SIG-M5 (cell line): ENCODE measurements at regions not wholly inside any gene's neighbourhood (a gene's known extent, or its start where the extent isn't known, plus 50 kb on each side); places are given as distances from the start of the nearest gene placed in this dataset.

Experiments used
- DNase-seq: peaks from one replicate; lab custom pipeline; 2025; lab: John Stamatoyannopoulos, UW

DNA sequence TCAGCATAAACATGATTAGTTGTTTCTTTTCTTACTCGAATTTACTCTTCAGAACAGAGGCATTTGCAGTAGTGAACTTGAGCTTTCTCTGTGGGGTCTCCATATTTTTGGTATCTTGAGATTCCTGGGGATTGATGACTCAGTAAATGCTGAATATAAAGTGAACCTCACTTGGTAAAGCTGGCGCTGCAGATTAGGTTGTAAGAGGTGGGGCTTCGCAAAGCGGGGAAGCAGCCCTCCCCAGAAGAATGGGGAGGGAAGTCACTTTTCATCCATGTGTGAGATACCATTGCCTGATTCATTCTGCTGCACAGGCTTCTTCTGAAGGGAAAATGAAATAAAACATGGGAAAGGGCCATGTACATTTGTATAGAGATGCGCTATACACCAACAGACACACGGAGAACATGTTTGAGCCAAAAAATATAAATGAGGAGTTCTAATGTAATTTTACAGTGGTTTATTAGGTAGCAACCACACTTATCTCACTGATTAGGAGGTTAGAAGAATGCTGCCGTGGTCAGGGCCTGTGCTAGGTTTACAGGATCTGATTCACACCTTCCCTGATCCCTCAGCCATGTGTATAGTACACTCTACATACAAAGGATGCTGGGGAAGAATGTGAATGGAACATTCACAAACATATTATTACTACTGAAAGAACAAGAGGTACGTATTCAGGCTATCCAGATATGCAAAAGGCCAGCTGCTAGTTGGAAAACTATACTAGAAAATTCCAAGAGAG is 63.5 kb downstream of the DNTTIP2 start:
- no peak for DNase-seq

DNA sequence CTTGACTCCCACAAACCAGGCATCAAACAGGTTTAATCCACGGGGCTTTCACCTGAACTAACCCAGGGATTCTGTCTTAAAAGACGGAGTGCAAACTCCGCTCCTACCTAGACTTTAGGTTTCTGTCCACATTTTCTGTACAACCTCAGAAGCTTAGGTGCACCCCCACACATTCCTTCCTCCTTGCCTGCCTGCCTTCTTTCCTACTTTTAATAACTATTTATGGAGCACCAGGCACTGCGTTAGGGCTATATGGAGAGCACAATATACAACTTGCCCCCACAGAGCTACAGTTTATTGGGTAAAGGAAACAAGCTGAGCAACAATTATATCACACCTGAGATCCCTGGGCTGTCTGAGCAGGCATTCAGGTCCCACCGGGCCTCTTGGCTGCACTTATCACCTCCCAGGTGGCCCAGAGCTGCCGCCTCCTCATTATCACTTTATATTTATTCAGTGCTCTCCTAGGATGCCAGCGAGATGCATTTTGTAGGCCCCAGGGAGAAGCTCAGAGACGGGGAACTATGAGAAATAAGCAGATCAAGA is 64.1 kb downstream of the DNTTIP2 start:
- DNase-seq, result no peak

DNA sequence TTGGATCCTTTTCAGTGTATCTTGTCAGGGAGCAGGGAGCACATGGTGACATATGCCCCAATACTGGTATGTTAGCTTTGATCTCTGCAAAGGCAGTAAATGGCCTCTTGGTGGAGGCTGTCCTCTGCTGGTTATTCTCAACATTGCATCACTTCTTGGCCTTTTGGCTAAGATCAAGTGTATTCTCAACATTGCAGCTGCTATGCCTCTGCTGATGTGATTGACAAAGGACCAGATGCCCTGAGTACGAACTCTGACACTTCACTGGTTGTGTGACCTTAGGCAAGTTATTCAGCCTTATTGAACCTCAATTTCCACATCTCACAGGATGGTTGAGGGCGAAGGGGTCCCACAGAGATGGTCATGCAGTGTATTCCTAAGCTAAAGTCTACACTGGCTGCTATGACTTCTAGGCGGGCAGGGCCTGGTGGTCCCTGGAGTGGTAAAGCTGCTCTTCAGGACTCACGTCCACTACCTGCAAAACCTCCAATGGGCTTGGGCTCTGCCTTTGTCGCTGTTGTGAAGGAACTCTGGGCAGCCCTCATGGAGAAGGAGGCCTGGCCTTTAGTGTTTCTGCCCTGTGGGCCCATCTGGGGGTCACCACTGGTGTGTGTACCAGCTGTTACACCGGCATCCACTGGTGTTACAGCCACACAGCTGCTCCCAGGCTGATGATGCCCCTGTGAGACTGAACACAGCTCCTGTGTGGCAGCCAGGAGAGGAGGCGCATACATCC is 64.8 kb downstream of the DNTTIP2 start:
- DNase-seq, result peak; percentile 1

DNA sequence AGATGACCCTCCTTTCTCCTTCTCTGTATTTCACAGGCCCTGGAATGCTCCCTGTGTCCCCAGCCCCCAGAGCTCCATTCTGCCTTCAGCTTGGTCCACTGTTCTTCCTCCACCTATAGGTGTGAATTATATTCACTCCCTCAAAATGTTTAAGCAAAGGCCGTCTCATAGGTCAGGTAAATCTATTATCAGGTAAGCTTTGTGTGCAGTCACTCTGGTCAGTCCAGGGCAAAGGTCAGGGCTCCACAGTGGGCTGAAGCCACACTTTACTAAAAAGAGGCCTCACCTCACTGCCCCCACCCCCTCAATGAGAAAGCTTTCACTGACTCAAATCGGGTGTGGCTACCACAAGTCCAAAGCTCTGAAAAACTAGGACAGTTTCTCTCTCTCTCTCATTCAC is 65.9 kb downstream of the DNTTIP2 start:
- DNase-seq, result no peak

DNA sequence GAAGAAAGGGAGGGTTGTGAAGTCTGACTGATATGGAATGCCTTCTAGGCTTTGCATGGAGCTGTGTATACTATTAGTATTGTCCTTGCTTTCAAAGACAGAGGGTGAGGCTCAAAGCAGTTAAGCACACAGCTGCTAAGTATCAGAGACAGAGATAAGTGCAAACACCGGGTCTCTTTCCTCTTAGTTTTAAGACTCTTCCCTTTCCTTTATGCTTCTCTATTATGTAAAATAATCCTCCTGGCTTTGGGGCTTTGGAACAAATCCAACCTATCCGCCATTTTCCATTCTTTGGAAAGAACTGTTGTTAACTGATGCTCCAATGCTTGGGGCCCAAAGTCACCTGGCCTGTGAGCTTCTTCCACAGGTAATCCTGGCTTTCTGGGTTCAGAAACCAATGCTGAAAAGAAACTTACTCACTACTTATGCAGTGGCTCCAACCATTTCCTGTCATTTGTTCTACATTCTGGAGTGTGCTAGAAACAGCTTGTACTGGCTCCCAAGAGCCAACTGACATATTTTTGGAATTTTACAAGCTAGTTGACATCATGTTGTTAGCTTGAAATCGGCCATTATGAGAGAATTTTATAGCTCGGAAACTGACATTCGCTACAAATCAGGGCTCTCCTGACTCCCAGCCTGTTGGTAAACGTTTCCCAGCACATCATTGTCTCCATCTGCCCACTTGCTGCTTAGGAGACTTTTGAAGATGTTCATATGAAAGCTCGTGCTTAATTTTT is 67.5 kb downstream of the DNTTIP2 start:
- DNase-seq, result no peak

DNA sequence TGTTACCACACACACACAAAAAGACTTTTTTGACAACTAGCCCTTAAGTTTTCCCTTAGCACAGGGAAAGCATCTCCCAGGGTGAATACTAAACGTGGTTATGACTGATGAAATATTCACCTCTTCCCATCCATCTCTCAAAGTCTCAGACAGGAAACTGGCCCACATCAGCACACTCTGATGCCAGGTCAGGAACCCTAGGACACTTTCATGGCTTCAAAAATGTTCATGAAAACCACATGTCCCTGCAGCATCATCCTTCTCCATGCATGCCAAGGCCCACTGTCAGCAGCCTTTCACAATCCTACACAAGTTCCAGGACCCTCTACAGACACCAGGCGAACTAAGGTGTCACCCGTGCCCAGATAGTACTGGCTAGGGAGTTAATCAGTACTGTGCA is 68.7 kb downstream of the DNTTIP2 start:
- DNase-seq, result no peak

DNA sequence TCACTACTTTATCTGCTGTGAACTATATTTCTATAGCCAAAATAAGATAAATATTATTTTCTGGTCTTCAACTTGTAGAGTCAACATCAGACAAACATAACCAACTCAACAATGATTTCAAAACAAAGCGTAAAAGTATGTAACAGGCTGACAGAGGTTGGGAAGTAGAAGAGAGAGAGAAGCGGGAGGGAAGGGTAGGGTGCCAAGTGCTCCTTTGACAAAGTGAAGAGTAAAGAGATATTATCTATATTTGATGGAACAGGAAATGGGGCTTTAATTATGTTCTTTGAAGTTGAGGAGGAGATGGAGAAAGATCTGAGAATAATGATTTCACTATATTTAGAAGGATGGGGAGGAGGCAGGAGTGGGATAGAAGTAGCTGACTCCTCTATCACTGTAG is 70.1 kb downstream of the DNTTIP2 start:
- no peak for DNase-seq

DNA sequence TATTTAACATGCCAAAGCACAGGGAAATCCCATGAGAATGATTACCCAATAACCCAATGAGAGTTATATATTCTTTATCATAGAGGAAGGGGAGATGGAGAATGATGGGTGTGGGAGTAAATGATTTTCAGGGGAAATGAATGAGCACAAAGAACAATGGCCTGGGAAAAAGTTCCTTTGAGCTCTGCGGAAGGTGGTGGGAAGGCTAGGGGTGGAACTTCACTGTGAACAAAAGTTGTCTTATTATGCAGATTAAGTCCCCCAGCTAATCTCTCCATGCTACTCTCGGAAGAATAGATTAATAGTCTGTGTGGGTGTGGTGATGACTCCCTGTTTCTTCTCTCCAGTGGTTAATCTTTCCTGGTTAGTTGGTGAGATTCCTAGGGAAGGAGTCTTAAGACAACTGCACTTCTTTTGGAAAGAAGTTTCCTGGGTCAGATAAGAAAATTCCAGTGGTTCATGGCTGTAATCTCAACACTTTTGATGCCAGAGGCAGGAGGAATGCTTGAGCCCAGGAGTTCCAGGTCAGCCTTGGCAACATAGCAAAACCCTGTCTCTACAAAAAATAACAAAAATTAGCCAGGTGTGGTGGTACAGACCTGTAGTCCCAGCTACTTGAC is 71.6 kb downstream of the DNTTIP2 start:
- DNase-seq, result no peak

DNA sequence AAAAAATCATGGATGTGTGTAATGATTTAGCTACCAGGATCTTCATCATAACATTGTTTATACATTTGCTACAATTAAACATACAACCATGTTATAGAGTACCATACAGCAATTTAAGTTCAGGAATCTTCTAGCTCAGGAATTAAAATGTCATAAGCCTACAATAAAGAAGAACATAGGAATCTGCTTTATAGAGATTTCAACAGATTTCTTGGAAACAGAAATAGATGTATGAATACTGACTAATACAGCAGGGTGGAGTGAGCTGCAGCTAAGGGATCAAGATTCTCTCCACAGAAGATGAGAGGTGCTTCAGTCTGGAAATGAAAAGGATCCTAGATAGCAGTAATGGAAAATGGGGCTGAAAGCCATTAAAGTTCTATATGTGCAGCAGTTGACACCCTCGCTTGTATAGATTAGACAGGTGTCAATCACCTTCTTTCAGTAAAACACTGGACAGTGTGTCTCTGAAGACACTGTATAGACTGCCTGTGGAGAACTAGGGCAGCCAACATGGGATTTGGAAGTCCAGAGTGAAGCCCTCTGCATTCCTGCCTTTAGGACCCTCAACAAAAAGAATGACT is 73.9 kb downstream of the DNTTIP2 start:
- DNase-seq, result no peak

DNA sequence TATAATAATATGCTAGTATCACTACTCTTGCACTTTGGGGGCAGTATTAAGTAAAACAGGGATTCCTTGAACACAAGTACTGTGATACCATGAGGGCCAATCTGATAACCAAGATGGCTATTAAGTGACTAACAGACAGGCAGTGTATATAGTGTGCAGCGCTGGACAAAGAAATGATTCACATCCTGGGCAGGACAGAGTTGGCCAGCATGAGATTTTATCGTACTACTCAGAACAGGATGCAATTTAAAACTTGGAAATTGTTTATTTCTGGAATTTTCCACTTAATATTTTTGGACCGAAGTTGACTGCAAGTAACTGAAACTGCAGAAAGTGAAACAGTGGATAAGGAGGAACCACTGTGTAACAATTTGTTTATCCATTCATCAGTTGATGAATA is 74.6 kb downstream of the DNTTIP2 start:
- no peak for DNase-seq

DNA sequence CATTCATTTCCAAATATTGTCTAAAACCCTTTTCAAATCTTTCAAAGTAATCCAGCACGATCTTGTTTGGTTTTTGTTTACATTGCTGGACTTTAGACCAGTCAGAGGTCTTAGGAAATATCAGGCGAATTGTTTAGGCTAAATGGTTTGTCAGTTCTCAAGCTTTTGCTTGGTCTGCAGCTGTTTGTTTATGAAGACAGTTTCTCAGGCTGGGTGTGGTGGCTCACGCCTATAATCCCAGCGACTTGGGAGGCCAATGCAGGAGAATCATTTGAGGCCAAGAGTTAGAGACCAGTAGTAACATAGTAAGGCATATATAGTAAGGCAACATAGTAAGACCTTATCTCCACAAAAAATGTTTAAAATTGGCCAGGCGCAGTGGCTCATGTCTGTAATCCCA is 77.5 kb downstream of the DNTTIP2 start:
- no peak for DNase-seq

DNA sequence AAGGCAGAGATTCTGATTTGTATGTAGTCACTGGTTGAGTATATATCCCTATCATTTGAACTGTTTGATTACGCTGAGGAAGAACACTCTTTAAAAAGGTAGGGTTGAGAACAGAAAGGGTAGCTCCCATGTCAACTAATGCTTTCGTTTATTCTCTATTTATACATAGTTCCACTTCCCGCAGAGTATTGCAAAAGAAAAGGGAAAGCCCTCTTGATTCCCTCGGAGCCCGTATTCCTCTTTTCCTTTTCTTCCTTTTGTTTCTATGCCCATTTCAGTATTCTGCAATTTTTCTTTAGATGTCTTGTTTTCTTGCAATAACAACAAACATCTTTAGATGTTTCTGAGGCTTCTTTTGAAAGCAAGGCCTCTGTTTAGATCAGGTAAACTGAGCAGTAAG is 78.2 kb downstream of the DNTTIP2 start:
- DNase-seq, result no peak

DNA sequence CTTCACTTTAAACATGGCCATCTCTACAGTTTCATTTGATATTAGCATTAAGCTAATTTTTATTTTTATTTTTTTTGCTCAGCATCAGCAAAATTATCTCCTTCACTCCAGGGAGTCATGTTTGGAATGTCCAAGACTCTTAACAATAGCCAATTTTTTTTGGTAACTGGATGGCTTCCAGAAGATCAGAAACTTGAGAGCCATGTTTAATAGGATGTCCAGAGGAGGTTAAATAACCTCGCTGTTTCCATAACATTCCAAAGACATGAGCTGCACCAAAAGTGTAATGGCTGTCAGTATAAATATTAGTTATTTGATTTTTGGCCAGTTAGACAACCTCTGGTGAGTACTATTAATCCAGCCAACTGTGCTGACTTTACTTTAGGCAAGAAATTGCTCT is 80.7 kb downstream of the DNTTIP2 start:
- DNase-seq, result no peak

DNA sequence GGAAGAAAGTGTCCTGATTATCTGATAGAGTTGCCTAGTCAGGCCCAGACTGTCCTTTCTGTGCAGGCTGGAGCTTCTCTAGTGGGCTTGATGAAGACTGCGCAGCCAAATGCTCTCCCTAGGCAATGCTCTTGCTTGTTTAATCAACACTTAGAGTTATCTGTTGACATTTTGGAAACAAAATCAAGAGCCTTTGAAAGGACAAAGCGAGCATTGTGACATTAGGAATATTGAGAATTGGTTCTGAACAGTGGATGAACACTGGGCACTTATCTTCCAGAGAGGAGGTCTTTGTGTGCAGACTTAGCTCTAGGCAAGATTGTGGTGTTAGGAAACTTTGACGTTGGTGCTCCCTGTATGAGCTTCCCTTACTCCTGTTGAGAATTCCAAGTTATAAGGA is 94.5 kb downstream of the DNTTIP2 start:
- no peak for DNase-seq

DNA sequence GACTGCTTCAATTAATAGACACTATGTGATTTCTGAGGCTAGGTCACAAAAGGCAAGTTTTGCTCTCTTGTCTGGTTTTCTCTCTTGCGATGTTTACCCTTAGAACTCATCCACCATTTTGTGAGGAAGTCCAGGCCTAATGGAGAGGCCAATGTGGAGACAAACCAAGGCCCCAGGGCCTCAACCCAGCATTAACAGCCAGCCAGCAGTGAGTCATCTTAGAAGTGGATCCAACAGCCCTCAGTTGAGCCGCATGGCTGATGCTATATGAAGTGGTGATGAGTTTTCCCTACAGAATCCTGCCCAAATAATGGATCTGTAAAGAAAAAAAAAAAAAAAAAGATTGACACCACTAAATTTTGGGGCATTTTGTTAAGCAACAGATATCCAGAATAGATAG is 95.1 kb downstream of the DNTTIP2 start:
- DNase-seq, result no peak

DNA sequence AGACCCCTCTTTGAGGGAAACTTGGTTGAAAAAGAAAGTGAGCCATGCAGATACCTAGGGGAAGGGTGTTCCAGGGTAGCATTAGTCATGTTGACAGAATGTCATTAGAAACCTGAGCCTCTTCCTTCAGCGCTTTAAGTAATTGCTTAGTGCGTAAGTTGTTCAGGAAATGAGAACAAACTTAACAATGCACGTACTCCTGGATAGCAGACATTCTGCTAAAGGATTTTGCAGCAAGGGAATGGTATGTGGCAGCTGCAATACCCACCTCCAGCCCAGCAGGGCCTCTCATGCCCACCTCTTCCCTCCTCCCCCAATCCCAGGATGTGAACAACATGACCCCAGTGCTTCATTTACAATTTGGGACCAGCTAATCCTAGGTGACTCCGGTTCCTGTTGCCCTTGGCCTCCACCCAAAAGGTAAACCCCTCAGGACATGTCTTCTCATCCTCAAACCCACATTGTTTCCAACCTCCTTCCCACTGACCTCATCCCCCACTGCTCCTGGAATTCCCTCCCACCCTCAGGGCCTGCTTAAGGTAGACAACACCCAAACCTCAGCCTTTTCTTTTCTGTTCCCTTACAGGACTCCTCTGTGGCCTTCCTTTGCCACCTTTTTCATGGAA is 98.0 kb upstream of the BCAR3 start:
- DNase-seq, result no peak

DNA sequence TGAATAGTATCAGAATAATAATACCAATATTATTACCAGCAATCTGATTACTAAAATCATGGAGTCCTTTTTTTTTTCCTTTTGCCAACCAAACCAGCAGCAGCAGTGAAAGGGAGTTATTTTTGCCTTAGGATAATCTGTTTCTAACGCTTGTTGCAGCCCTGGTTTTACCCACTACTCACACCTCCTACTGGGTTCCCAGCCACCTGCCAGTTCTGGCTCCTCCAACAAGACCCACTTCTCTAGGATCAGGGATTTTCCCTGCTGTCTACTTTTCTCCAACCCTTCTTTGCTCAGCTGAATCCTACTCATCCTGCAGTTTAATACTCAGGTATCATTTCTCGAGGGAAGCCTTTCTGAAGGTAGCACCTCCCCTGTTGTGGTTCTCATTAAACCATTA is 96.8 kb upstream of the BCAR3 start:
- no peak for DNase-seq

DNA sequence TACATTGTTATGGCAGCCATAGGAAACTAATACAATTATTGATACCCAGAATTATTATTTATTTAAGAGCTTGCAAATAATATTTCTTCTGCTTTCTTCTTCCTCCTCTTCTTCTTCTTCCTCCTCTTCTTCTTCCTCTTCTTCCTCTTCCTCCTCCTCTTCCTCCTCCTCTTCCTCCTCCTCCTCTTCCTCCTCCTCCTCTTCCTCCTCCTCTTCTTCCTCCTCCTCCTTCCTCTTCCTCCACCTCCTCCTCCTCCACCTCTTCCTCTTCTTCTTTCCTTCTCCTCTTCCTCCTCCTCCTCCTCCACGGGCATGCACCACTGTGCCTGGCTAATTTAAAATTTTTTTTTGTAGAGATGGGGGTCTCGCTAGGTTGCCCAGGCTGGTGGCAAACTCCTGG is 95.6 kb upstream of the BCAR3 start:
- no peak for DNase-seq

DNA sequence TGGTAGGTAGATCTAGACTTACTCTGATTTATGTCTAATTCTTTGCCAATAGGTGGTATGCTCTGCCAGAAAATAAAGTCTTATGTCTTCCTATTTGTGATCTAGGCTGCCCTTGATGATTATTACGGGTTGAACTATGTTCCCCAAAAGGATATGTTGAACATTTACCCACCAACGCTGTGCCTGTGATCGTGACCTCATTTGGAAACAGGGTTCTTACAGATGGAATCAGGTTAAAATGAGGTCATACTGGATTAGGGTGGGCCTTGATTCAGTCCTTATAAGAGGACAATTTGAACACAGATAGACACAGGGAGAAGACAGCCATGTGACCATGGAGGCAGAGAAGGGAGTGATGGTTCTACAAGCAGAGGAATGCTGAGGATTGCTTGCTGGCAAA is 95.1 kb upstream of the BCAR3 start:
- no peak for DNase-seq

DNA sequence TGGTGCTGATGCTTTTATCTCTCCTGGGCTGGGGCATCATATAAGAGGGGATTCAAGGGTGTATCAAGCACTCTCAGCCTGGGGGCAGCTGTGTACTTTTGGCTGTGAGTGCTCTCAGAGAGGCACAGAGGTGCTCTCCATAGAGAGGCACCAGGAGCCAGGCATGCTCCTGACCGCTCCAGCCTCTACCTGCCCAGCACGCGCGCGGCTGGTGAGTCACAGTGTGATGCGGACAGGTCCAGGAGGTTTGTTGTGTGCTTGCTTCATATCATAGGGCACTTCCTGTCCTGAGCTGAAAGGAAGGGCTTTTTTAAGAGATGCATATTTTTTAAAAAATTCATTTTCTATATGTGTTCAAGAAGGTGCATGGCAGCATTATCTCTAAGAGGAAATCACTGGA is 93.6 kb upstream of the BCAR3 start:
- DNase-seq, result no peak

DNA sequence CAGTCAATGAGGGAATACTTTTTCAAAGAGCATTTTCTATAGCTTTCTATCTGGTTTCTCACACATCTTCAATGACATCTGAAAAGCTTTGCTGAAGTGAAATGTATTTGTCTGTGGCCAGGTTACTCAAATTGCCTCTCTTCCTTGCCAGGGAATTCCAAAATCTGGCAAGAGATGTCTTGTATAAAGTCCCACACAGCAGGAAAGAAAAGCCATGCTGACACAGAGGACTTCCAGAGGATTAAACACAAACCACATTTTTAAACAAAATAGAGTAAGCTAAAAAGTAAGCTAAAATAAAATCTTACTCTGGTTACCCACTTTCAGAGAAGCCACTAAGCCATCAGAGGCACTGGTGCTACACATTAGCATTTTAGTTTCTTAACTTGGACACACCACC is 93.1 kb upstream of the BCAR3 start:
- DNase-seq, result no peak
